OCI-LY7 (cell line): ENCODE measurements at regions not wholly inside any gene's neighbourhood (a gene's known extent, or its start where the extent isn't known, plus 50 kb on each side); places are given as distances from the start of the nearest gene placed in this dataset.

Source experiments
- BruUV-seq: library from RNA; stranded (reverse); fragments of 400-500 nt; replicated peaks from 2 replicates; lab custom pipeline; 2021; lab: Mats Ljungman, UMichigan
- CTCF ChIA-PET: fragments of 300-600 bp; sonication (Branson Sonifier 250); formaldehyde crosslinking; loops from one replicate; lab custom pipeline; 2022; ENCODE audit warnings: antibody characterized with exemption; ENCODE audit not compliant: unreplicated experiment; lab: Charles Lee
- POLR2A ChIA-PET: fragments of 300-600 bp; sonication (Branson Sonifier 250); formaldehyde crosslinking; loops from one replicate; lab custom pipeline; 2022; ENCODE audit warnings: antibody characterized with exemption; lab: Charles Lee
- DNase-seq: peaks from one replicate; pipeline ENCODE4 v3.0.0-alpha.2; 2015; ENCODE audit warnings: low spot score
- H2AFZ ChIP-seq: fragments of 200-600 bp; sonication (generic), shearing (Covaris generic); 2 replicates; pipeline ENCODE4 v1.6.1; 2014; ENCODE audit warnings: mild to moderate bottlenecking, antibody characterized with exemption, low read length, moderate library complexity
- H3K27ac ChIP-seq: fragments of 200-600 bp; sonication (generic); 2 replicates; pipeline ENCODE4 v1.5.1; 2014; ENCODE audit warnings: mixed run types, low read depth, mild to moderate bottlenecking, moderate library complexity, low read length, inconsistent platforms; ENCODE audit not compliant: poor library complexity, severe bottlenecking
- H3K36me3 ChIP-seq: fragments of 200-600 bp; sonication (generic); 2 replicates; pipeline ENCODE4 v1.6.1; 2014; ENCODE audit warnings: mild to moderate bottlenecking, antibody characterized with exemption, low read length, moderate library complexity, mixed read lengths; ENCODE audit not compliant: insufficient read depth
- H3K4me1 ChIP-seq: fragments of 200-600 bp; sonication (generic); 2 replicates; pipeline ENCODE4 v1.5.1; 2014; ENCODE audit warnings: mild to moderate bottlenecking, low read length; ENCODE audit not compliant: insufficient read depth, poor library complexity, severe bottlenecking
- H3K4me2 ChIP-seq: fragments of 200-600 bp; sonication (generic); 2 replicates; pipeline ENCODE4 v1.6.1; 2014; ENCODE audit warnings: mild to moderate bottlenecking, low read length
- H3K4me3 ChIP-seq: fragments of 200-600 bp; sonication (generic); 2 replicates; pipeline ENCODE4 v1.5.1; 2014; ENCODE audit warnings: mild to moderate bottlenecking, low read depth, low read length; ENCODE audit not compliant: poor library complexity, severe bottlenecking
- H3K79me2 ChIP-seq: fragments of 200-600 bp; sonication (generic); 2 replicates; pipeline ENCODE4 v1.6.1; 2016; ENCODE audit warnings: low read depth, mild to moderate bottlenecking, low read length, moderate library complexity, mixed read lengths; ENCODE audit not compliant: insufficient read depth
- H3K9me2 ChIP-seq: fragments of 200-600 bp; sonication (generic); 2 replicates; pipeline ENCODE4 v1.6.1; 2016; ENCODE audit warnings: mild to moderate bottlenecking, low read length, mixed read lengths; ENCODE audit not compliant: insufficient read depth
- H3K9me3 ChIP-seq: fragments of 200-600 bp; sonication (generic); 2 replicates; pipeline ENCODE4 v1.6.1; 2014; ENCODE audit warnings: mild to moderate bottlenecking, mixed run types, low read length, mixed read lengths
- H4K20me1 ChIP-seq: fragments of 200-600 bp; sonication (generic); 2 replicates; pipeline ENCODE4 v1.6.1; 2014; ENCODE audit warnings: mild to moderate bottlenecking, antibody characterized with exemption, low read length, moderate library complexity, mixed read lengths; ENCODE audit not compliant: insufficient read depth
- CTCF ChIP-seq: fragments of 200-600 bp; sonication (generic); conservative IDR thresholded peaks from 2 replicates; pipeline ENCODE4 v1.5.1; 2014; ENCODE audit warnings: mild to moderate bottlenecking, antibody characterized with exemption, low read length, moderate library complexity, mixed read lengths
- EZH2phosphoT487 ChIP-seq: fragments of 200-600 bp; sonication (generic); IDR thresholded peaks from 2 replicates; pipeline ENCODE4 v1.6.1; 2018; ENCODE audit warnings: low read depth, borderline replicate concordance, mild to moderate bottlenecking, mixed run types, antibody characterized with exemption, low read length, moderate library complexity, mixed read lengths
- intact Hi-C: fragments of 100-400 bp; cut with micrococcal nuclease; formaldehyde crosslinking; loops from one replicate; pipeline ENCODE4 v1.10.0; 2022; ENCODE audit not compliant: unreplicated experiment

DNA sequence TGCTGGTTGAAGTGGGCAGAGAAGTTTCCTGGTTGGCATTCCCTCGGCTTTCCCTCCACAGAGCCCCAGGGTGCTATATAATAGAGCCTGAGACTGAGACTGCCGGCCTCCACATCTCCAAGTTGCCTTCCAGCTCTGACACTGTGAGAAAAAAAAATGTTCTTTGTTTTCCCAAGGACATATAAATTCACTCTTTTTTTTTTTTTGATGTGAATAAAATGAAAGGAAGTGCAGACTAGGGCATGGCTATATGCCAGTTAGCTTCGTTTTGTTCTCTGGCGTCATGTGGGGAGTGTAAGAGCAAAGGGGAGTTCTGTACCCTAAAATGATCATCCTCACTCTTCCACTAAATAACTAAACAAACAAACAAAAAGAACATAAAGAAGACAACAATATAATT lies 101.6 kb downstream of the TNFSF18 start:
- POLR2A ChIA-PET, result interaction anchor here (0.6 kb wide), 1 partner anchor 43 kb away, joined by 3 read pairs; no protein-coding TSS in a partner anchor

DNA sequence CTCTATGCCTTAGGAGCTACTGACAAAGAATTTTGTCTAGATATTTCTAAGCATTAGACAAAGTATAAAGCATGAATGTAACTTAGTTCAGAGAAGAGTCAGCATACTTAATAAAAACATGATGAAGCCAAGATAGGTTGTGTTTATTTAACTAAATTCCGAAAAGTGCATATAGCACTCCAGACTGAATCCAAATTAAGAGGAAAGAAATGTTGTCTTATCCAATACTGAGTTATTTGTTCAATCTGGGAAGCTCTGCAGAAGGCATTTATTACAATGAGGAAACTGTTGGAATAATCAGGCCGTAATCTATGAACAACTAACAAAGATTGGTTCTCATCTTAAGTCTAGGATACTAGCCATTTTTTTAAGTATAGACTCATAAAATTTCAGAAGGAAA lies 100.2 kb downstream of the TNFSF18 start:
- intact Hi-C loops, result no loop called here
- TF ChIP-seq CTCF (no peak), EZH2phosphoT487 (no peak)
- no peak overlapping the region for H3K4me3 ChIP-seq

More for the DNA sequence above, 101.6 kb downstream of the TNFSF18 start:
- Histone ChIP-seq H3K4me2 (no peak overlapping the region), H2AFZ (no peak overlapping the region), H3K4me3 (no peak overlapping the region), H3K4me1 (no peaks in the 10 kb centered on the region), H3K79me2 (no peaks in the 10 kb centered on the region), H3K27ac (no peak overlapping the region), H3K9me2 (no peaks in the 10 kb centered on the region; the same call in 1 of the 2 replicates), H3K36me3 (no peaks in the 10 kb centered on the region), H3K9me3 (no peaks in the 10 kb centered on the region), H4K20me1 (no peaks in the 10 kb centered on the region)
- BruUV-seq, result no TSS peak
- DNase-seq, result no peak
- no peak for TF ChIP-seq CTCF
- intact Hi-C loops, result no loop called here
- CTCF ChIA-PET, result no interaction called here

GRCh38 chr1:172951730-172952365 lies 98.9 kb downstream of the TNFSF18 start:
- H3K9me3 ChIP-seq, result no peaks in the 10 kb centered on the region
- CTCF ChIA-PET, result no interaction called here
- no peak for DNase-seq
- no peak overlapping the region for H2AFZ ChIP-seq
- intact Hi-C loops, result no loop called here
- H3K27ac ChIP-seq, result no peak overlapping the region
- no peak overlapping the region for H3K4me3 ChIP-seq
- no TSS peak for BruUV-seq
- H3K36me3 ChIP-seq, result no peaks in the 10 kb centered on the region
- TF ChIP-seq EZH2phosphoT487 (no peak), CTCF (no peak)
- no peaks in the 10 kb centered on the region for H3K79me2 ChIP-seq
- POLR2A ChIA-PET, result interaction anchor here (0.6 to 1.0 kb wide), 3 partner anchors 8 to 31 kb away, joined by 3 to 4 read pairs (median 3); no protein-coding TSS in a partner anchor
- H3K9me2 ChIP-seq, result no peaks in the 10 kb centered on the region
- H4K20me1 ChIP-seq, result no peaks in the 10 kb centered on the region
- H3K4me2 ChIP-seq, result no peak overlapping the region
- H3K4me1 ChIP-seq, result no peaks in the 10 kb centered on the region

More for the DNA sequence above, 100.2 kb downstream of the TNFSF18 start:
- H2AFZ ChIP-seq, result no peak overlapping the region
- ChIA-PET POLR2A (interaction anchor here (0.7 kb wide), 2 partner anchors 46 to 58 kb away, joined by 3 read pairs; no protein-coding TSS in a partner anchor), CTCF (no interaction called here)
- no peak overlapping the region for H3K27ac ChIP-seq
- DNase-seq, result no peak
- no peaks in the 10 kb centered on the region for H3K9me3 ChIP-seq
- H4K20me1 ChIP-seq, result no peaks in the 10 kb centered on the region
- H3K9me2 ChIP-seq, result no peaks in the 10 kb centered on the region
- no peaks in the 10 kb centered on the region for H3K4me1 ChIP-seq
- BruUV-seq, result no TSS peak
- no peak overlapping the region for H3K4me2 ChIP-seq
- no peaks in the 10 kb centered on the region for H3K79me2 ChIP-seq
- H3K36me3 ChIP-seq, result no peaks in the 10 kb centered on the region
